Motor neuron (in vitro differentiated cells): ENCODE measurements at regions not wholly inside any gene's neighbourhood (a gene's known extent, or its start where the extent isn't known, plus 50 kb on each side); places are given as distances from the start of the nearest gene placed in this dataset.
"Not testable (repeated sequence)": the region's sequence is repeated elsewhere in the genome, so short reads cannot be mapped to it uniquely, and the experiment has no call there.

ENCODE experiments used
- ATAC-seq, 8 experiments: fragments of 200-7000 bp; cut with Tn5 transposase; replicated peaks in 6 of 8; 2 replicates each; pipeline ENCODE4 v1.8.0; 2021; ENCODE audit warnings: mild to moderate bottlenecking in 8 of 8, moderate library complexity in 8 of 8
- H3K27ac ChIP-seq, 2 donors: fragments of 250-450 bp; sonication (Bioruptor Pico); 2 replicates each; pipeline ENCODE4 v1.9.0; 2021; ENCODE audit warnings: antibody characterized with exemption in 2 of 2, mild to moderate bottlenecking in 2 of 2, moderate library complexity in 1 of 2
- H3K4me1 ChIP-seq, 2 donors: fragments of 250-450 bp; sonication (Bioruptor Pico); replicated peaks in 1 of 2; 2 replicates each; pipeline ENCODE4 v1.6.1; 2021; ENCODE audit warnings: antibody characterized with exemption in 2 of 2, mild to moderate bottlenecking in 2 of 2, moderate library complexity in 1 of 2
- H3K4me3 ChIP-seq, 5 donors: fragments of 250-450 bp; sonication (Bioruptor Pico); 2 replicates each; pipeline ENCODE4 v1.9.0; 2021; ENCODE audit warnings: antibody characterized with exemption in 5 of 5, mild to moderate bottlenecking in 5 of 5, moderate library complexity in 4 of 5
- WGBS, 10 experiments: fragments of 450-650 bp; shearing (Covaris generic); methylation state at CpG; one replicate each; pipeline ENCODE4 v1.0.0; 2022; 5-methylcytosine and 5-hydroxymethylcytosine counted together
- in situ Hi-C, 9 experiments: fragments of 400-800 bp; cut with MboI; loops; one replicate each; pipeline ENCODE4 v1.15.0; 2021; ENCODE audit warnings: low sequenced_read_pairs in 9 of 9, low pct_unique_long_range_greater_than_20kb in 2 of 9; ENCODE audit not compliant: unreplicated experiment in 9 of 9

DNA sequence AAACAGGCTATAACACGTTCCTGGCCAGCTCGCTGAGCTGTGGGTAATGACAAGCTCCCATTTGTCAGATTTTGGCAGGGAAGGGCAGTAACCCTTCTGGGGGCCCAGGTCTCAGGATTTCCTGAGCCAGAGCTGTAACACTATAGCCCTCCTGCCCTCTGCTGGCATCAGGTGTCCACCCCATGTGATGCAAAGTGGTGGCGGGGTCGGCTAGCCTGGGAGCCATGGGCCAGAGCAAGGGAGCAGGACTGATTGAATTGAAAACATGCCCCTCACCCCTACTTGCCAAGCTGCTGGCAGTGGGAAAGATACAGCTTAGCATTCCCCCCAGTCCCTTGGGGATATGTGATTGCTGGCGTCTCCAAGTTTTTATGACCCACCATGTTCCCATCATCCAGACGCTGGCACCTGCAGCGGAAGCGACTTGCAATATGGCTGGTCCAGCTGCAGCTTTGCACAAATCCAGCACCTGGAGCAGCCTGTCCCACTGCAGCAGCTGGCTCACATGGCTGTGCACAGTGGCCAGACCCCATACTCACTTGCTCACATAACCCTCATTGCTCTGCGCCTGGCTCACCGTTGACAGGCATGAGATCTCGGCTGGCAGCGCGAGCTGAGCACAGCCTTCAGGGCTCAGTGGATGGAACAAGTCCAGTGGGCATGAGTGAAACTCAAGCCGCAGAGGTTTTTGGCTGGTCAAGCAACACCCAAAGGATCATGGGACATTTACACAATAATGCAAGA, 1147.8 kb downstream of the JRKL start:
- ATAC-seq = no peak
- in situ Hi-C loops = no loop called here
- 23 to 100% (median 97%) methylated on average over 1 to 8 of the region's 14 CpGs; no CpG with 5 or more reads in 1 of the 10 experiments for WGBS, 10 experiments

GRCh38 chr11:97544431-97544830, 1154.6 kb downstream of the JRKL start:
- in situ Hi-C loops = no loop called here
- Histone ChIP-seq H3K4me1 (no peaks in the 10 kb centered on the region), H3K27ac (no peak overlapping the region), H3K4me3 (no peak overlapping the region)
- ATAC-seq = no peak

More for the DNA sequence above, 1147.8 kb downstream of the JRKL start:
- Histone ChIP-seq H3K27ac (no peak overlapping the region), H3K4me1 (no peaks in the 10 kb centered on the region), H3K4me3 (no peak overlapping the region)

GRCh38 chr11:97548280-97548679, 1158.5 kb downstream of the JRKL start:
- in situ Hi-C loops = no loop called here
- 0 to 100% (median 70%) methylated on average over 1 to 2 of the region's 2 CpGs for WGBS, 10 experiments
- no peak for ATAC-seq

DNA sequence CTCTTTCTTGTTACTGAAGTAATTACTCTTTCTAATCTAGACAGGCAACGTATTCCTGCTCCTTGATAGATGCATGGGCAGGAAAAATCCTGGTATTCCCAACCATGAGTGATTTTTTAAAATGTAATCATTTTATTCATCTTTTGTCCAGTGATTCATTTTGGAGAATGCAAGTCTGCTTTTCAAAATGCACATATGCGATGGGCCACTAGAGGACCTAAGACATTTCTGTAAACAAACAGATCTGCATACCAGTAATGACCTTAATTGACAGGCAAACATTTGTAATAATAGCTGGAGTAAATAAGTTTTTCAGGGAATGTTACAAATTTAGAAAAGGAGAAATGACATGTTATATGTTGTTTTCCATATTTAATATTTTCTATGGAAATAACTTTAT, 1167.6 kb downstream of the JRKL start:
- in situ Hi-C loops = no loop called here
- Histone ChIP-seq H3K27ac (no peak overlapping the region), H3K4me3 (no peak overlapping the region), H3K4me1 (no peaks in the 10 kb centered on the region)
- 0 to 100% (median 85%) methylated on average over 1 to 2 of the region's 2 CpGs for WGBS, 10 experiments
- peak in 1 of 8 experiments; percentile 20 for ATAC-seq

More at GRCh38 chr11:97548280-97548679, 1158.5 kb downstream of the JRKL start:
- no peaks in the 10 kb centered on the region for H3K4me1 ChIP-seq
- H3K27ac ChIP-seq = no peak overlapping the region
- H3K4me3 ChIP-seq = no peak overlapping the region

DNA sequence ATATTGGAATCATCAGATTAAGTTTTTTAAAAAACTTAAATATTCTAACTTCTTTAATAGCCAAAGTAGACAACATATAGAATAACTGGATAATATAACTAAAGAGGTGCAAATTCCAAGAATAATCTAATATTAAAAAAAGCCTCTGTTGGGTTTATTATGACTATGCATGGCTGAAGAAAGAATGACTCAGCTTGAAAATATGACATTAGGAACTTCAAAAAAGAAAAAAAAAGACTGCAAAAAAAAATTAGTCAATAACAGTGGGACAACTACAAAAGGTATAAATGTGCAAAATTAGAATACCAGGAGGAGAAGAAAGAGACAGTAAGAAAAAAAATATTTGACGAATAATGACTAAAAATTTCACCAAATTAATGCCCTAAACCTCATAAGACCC, 1178.0 kb downstream of the JRKL start:
- in situ Hi-C loops = no loop called here
- Histone ChIP-seq H3K4me1 (no peaks in the 10 kb centered on the region), H3K27ac (no peak overlapping the region), H3K4me3 (no peak overlapping the region)
- ATAC-seq = no peak
- 0 to 100% (median 67%) methylated on average over 1 of the region's 1 CpG; no CpG with 5 or more reads in 2 of the 10 experiments for WGBS, 10 experiments

DNA sequence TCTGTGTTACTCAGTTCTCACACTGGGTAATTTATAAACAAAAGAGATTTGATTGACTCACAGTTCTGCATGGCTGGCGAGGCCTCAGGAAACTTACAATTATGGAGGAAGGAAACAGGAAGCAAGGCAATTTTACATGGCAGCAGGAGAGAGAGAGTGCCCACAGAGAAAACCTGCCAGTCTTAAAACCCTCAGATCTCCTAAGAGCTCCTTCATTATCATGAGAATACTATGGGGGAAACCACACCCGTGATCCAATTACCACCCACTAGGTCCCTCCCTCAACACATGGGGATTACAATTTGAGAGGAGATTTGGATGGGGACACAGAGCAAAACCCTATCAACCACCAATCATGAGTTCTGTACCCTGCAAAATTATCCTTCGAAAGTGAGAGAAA, 1180.8 kb downstream of the JRKL start:
- WGBS, 10 experiments = 17 to 100% (median 43%) methylated on average over 1 to 3 of the region's 3 CpGs; no CpG with 5 or more reads in 1 of the 10 experiments
- Histone ChIP-seq H3K27ac (no peak overlapping the region), H3K4me3 (no peak overlapping the region), H3K4me1 (no peaks in the 10 kb centered on the region)
- ATAC-seq = no peak
- in situ Hi-C loops = no loop called here

DNA sequence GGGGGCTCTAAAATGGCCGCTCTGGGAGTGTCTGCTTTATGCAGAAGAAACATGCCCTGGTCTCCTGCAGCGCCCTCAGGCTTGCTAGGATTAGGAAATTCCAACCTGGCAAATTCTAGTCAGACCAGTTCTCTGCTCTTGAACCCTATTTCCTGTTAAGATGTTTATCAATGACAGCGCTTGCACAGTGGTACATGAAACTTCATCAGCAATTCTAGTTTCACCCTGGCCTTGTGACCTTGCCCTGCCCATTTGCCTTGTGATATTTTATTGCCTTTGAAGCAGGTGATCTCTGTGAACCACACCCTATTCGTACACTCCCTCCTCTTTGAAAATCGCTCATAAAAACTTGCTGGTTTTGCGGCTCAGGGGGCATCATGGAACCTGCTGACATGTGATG, 1184.0 kb downstream of the JRKL start:
- ATAC-seq, H3K4me1 ChIP-seq, H3K4me3 ChIP-seq, in situ Hi-C loops, H3K27ac ChIP-seq: not testable (repeated sequence)
- WGBS, 10 experiments = 10 to 100% (median 79%) methylated on average over 1 to 6 of the region's 6 CpGs; no CpG with 5 or more reads in 2 of the 10 experiments

- in situ Hi-C loops = no loop called here
- Histone ChIP-seq H3K4me3 (no peak overlapping the region), H3K27ac (no peak overlapping the region), H3K4me1 (no peaks in the 10 kb centered on the region)
- no peak for ATAC-seq
- 15 to 100% (median 80%) methylated on average over 1 to 3 of the region's 3 CpGs; no CpG with 5 or more reads in 3 of the 10 experiments for WGBS, 10 experiments
These were observed 1185.3 kb downstream of the JRKL start for GRCh38 chr11:97574976-97575665.

DNA sequence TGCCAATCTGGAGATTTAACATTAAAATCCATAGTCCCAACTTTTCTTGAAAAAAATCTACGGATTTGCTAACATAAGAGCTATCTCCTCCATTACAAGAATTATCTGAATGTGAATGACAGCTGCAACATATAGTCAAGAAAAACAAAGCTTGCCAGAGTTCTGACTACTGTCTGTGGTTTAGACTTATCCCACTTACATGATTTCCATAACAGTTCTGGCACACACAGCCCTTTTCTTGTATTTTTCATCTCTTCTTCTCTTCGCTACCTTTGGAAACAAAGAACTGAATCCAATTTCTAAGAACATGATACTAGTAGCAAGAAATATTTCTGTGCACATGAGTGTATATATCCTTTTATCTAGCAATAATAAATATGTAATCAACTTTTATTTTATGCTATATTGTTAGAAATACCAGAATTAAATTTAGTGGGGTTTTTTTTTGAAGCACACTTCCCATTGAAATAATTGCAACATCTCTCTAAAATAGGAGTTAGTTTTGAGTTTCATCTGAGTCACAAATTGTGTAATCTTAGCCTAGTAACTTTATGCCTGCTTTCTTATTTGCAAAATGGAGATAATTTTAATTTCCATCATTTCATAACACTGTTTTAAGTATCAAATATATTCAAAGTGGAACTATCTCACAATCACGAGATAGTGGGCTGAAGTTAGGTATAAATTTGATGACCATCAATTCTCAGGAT, 1217.6 kb downstream of the JRKL start:
- no peak for ATAC-seq
- Histone ChIP-seq H3K4me3 (no peak overlapping the region), H3K4me1 (peaks cover 0 to 4% of the 10 kb centered on the region in 2 donors), H3K27ac (no peak overlapping the region)
- in situ Hi-C loops = no loop called here
- WGBS, 10 experiments = 0 to 97% (median 54%) methylated on average over 1 to 3 of the region's 3 CpGs

DNA sequence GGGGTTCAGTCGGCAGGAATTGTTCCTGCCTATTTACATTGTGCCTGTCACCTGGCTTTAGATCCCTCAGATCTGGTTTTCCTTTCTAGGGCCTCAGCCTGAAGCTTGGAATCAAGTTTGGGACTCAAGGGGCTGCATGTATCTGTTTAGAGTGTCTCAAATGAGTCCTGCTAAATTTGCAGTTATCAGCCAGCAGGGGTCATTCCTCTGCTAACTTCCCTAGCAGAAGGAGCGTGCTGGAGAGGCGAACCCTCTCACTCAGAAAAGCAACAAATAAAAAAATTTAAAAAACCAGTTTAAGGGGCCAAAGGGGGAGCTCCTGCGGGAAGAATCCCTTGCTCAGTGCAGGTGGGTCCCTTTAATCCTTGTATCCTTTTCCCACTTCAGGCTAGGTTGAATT, 1220.2 kb downstream of the JRKL start:
- H3K4me1 ChIP-seq = no peaks in the 10 kb centered on the region
- no peak for ATAC-seq
- H3K27ac ChIP-seq = no peak overlapping the region
- in situ Hi-C loops = no loop called here
- H3K4me3 ChIP-seq = no peak overlapping the region
- WGBS, 10 experiments = 0 to 100% (median 60%) methylated on average over 1 to 3 of the region's 4 CpGs; no CpG with 5 or more reads in 1 of the 10 experiments

- Histone ChIP-seq H3K4me1 (no peaks in the 10 kb centered on the region), H3K27ac (no peak overlapping the region), H3K4me3 (no peak overlapping the region)
- ATAC-seq = no peak
- in situ Hi-C loops = no loop called here
- 37 to 100% (median 93%) methylated on average over 2 to 3 of the region's 5 CpGs; no CpG with 5 or more reads in 5 of the 10 experiments for WGBS, 10 experiments
These were observed 1221.0 kb downstream of the JRKL start for GRCh38 chr11:97610854-97611253.

DNA sequence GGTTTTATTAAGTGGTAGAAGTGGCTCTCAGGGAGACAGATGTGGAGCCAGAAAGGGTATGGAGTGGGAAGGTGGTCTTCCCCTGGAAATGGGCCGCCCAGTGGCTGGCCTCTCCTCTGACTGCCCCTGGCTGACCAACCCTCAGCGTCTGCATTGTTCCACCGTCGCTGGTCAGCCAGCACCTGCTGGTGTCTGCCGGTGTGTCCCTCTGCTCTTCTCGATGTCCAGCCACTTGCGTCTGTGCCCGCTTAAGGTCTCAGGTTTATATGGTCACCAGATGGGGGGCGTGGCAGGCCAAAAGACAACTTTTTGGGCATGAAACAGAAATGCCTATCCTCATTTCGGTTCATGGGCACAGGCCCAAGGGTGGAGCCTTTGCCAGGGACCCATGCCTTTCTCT, 1221.5 kb downstream of the JRKL start:
- Histone ChIP-seq H3K4me3 (no peak overlapping the region), H3K4me1 (no peaks in the 10 kb centered on the region), H3K27ac (no peak overlapping the region)
- ATAC-seq = no peak
- WGBS, 10 experiments = 0 to 68% (median 18%) methylated on average over 1 to 5 of the region's 10 CpGs; no CpG with 5 or more reads in 7 of the 10 experiments
- in situ Hi-C loops = no loop called here

- H3K4me1 ChIP-seq = no peaks in the 10 kb centered on the region
- H3K4me3 ChIP-seq = no peak overlapping the region
- in situ Hi-C loops = no loop called here
- 0 to 73% (median 52%) methylated on average over 2 to 3 of the region's 3 CpGs; no CpG with 5 or more reads in 1 of the 10 experiments for WGBS, 10 experiments
- no peak overlapping the region for H3K27ac ChIP-seq
- no peak for ATAC-seq
These were observed 1224.8 kb downstream of the JRKL start for GRCh38 chr11:97614606-97615005.
